Endodermal cell (in vitro differentiated cells): ENCODE measurements at regions not wholly inside any gene's neighbourhood (a gene's known extent, or its start where the extent isn't known, plus 50 kb on each side); places are given as distances from the start of the nearest gene placed in this dataset.

Source experiments
- DNase-seq: peaks from one replicate; pipeline ENCODE4 v3.0.0-alpha.2; 2017
- H3K27ac ChIP-seq: 2 replicates; pipeline ENCODE4 v1.5.1; 2013; ENCODE audit warnings: mild to moderate bottlenecking, low read depth, low read length, moderate library complexity
- H3K27me3 ChIP-seq: 2 replicates; pipeline ENCODE4 v1.6.1; 2013; ENCODE audit warnings: mild to moderate bottlenecking, low read length, moderate library complexity; ENCODE audit not compliant: insufficient read depth, control insufficient read depth, poor library complexity, severe bottlenecking
- H3K36me3 ChIP-seq: 2 replicates; pipeline ENCODE4 v1.7.0; 2013; ENCODE audit warnings: mild to moderate bottlenecking, low read length, moderate library complexity; ENCODE audit not compliant: control insufficient read depth, insufficient read depth
- H3K4me1 ChIP-seq: one replicate; pipeline ENCODE4 v1.7.0; 2013; ENCODE audit warnings: low read length; ENCODE audit not compliant: control insufficient read depth, insufficient read depth
- H3K4me3 ChIP-seq: 2 replicates; pipeline ENCODE4 v1.5.1; 2013; ENCODE audit warnings: mild to moderate bottlenecking, low read length, moderate library complexity
- H3K9ac ChIP-seq: 2 replicates; pipeline ENCODE4 v1.6.1; 2013; ENCODE audit warnings: mild to moderate bottlenecking, low read length, moderate library complexity; ENCODE audit not compliant: poor library complexity, severe bottlenecking; ENCODE audit errors: extremely low read depth
- H3K9me3 ChIP-seq: 2 replicates; pipeline ENCODE4 v1.6.1; 2013; ENCODE audit warnings: mild to moderate bottlenecking, low read length, moderate library complexity; ENCODE audit not compliant: control insufficient read depth
- H3K27ac Mint-ChIP-seq: 2 replicates; pipeline ENCODE4 v1.8.0; 2020; ENCODE audit warnings: mixed read lengths
- H3K27me3 Mint-ChIP-seq: 2 replicates; pipeline ENCODE4 v1.8.0; 2021; ENCODE audit warnings: mild to moderate bottlenecking, mixed read lengths; ENCODE audit not compliant: insufficient read depth
- H3K36me3 Mint-ChIP-seq: 2 replicates; pipeline ENCODE4 v1.8.0; 2020; ENCODE audit warnings: low read depth, mixed read lengths
- H3K4me1 Mint-ChIP-seq: 2 replicates; pipeline ENCODE4 v1.8.0; 2020; ENCODE audit warnings: mixed read lengths
- H3K4me3 Mint-ChIP-seq: 2 replicates; pipeline ENCODE4 v1.8.0; 2020; ENCODE audit warnings: mild to moderate bottlenecking, moderate library complexity, mixed read lengths
- H3K9me3 Mint-ChIP-seq: 2 replicates; pipeline ENCODE4 v1.8.0; 2020; ENCODE audit warnings: mild to moderate bottlenecking, mixed read lengths
- WGBS, 2 experiments: methylation state at CpG; one replicate each; pipeline versions ENCODE4 v1.1.5 to v1.1.7; 2013; ENCODE audit warnings: missing lambda C conversion rate in 2 of 2, mixed read lengths in 1 of 2; ENCODE audit not compliant: insufficient coverage in 1 of 2, insufficient read length in 1 of 2; 5-methylcytosine and 5-hydroxymethylcytosine counted together
- TF ChIP-seq, protein P1 (sequence below): fragments of 200-600 bp; sonication (generic); conservative IDR thresholded peaks from 2 replicates; pipeline ENCODE4 v1.5.0; 2021; ENCODE audit warnings: antibody characterized with exemption, mild to moderate bottlenecking

DNA sequence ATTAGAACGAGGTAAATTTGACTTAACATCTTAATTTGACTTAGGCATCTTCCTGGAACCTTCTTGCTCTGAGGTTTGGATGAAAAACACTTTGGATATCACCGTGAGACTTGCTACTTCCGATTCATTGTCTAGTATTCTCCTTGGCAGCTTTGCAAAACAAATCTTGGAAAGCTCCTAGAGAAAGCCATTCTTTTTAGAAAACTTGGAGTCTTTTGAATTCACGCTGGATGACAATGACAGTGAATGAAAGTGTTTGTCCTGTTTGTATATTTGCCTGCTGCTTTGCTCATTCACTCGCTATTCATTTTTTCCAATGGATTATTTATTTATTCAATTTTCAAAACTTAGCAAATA lies 222.1 kb upstream of the HMGA2 start:
- no peaks in the 10 kb centered on the region for H3K9me3 Mint-ChIP-seq
- no peak overlapping the region for H3K9ac ChIP-seq
- H3K4me3 ChIP-seq = no peak overlapping the region
- H3K9me3 ChIP-seq = peaks cover under 1% of the 10 kb centered on the region
- H3K27me3 Mint-ChIP-seq = peaks cover 6% of the 10 kb centered on the region
- peaks cover 36% of the 10 kb centered on the region for H3K4me1 Mint-ChIP-seq
- H3K36me3 ChIP-seq = no peaks in the 10 kb centered on the region
- H3K27ac Mint-ChIP-seq = no peak overlapping the region
- peaks cover 7% of the 10 kb centered on the region for H3K4me1 ChIP-seq
- H3K27me3 ChIP-seq = no peaks in the 10 kb centered on the region
- H3K4me3 Mint-ChIP-seq = peak overlapping the region; percentile 7
- WGBS, 2 experiments = 42 to 53% methylated on average over 4 of the region's 5 CpGs
- no peaks in the 10 kb centered on the region for H3K36me3 Mint-ChIP-seq
- no peak for DNase-seq
- H3K27ac ChIP-seq = no peak overlapping the region
- TF ChIP-seq, protein P1, sequence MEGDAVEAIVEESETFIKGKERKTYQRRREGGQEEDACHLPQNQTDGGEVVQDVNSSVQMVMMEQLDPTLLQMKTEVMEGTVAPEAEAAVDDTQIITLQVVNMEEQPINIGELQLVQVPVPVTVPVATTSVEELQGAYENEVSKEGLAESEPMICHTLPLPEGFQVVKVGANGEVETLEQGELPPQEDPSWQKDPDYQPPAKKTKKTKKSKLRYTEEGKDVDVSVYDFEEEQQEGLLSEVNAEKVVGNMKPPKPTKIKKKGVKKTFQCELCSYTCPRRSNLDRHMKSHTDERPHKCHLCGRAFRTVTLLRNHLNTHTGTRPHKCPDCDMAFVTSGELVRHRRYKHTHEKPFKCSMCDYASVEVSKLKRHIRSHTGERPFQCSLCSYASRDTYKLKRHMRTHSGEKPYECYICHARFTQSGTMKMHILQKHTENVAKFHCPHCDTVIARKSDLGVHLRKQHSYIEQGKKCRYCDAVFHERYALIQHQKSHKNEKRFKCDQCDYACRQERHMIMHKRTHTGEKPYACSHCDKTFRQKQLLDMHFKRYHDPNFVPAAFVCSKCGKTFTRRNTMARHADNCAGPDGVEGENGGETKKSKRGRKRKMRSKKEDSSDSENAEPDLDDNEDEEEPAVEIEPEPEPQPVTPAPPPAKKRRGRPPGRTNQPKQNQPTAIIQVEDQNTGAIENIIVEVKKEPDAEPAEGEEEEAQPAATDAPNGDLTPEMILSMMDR = no peak

DNA sequence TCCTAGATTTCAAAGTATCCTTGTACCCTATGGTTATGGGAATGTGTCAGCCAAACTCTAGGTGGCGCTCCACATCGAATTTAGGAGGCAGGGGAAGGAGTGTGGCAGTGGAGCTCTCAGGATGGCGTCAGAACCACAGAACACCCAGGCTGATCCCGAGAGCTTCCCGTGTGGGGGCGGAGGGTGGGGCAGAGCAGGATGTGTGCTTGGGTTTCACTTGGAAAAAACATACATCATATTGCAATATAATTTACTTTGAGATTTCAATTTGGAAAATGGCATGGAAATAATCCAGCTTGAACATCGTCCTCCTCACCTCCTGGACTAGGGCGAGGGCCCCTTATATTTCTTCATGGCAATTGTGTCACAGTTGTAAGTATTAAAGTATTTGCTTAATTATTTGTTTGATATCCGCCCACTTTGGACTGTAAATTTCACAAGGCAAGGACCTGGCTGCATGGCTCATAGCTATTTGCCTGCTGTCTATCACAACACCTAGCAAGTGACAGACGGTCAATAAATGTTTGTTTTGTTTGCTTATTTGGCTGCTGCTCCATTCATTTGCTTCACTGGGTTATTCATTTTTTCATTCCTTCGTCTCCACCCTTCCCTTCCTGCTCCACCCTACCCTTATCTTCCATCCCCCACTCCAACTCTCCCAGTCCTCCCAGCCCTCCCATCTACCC lies 221.5 kb upstream of the HMGA2 start:
- no peaks in the 10 kb centered on the region for H3K36me3 ChIP-seq
- DNase-seq = peak; percentile 93
- H3K4me1 ChIP-seq = peaks cover 5% of the 10 kb centered on the region
- Mint-ChIP-seq H3K4me3 (peak overlapping the region; percentile 7), H3K36me3 (no peaks in the 10 kb centered on the region), H3K4me1 (peaks cover 30% of the 10 kb centered on the region), H3K27me3 (peaks cover 11% of the 10 kb centered on the region), H3K9me3 (peaks cover 2% of the 10 kb centered on the region), H3K27ac (no peak overlapping the region)
- no peak overlapping the region for H3K4me3 ChIP-seq
- H3K27ac ChIP-seq = no peak overlapping the region
- H3K9ac ChIP-seq = no peak overlapping the region
- WGBS, 2 experiments = 42 to 55% methylated on average over 5 to 9 of the region's 11 CpGs
- TF ChIP-seq, protein P1 = peak; percentile 86
- H3K27me3 ChIP-seq = no peaks in the 10 kb centered on the region
- peaks cover 5% of the 10 kb centered on the region for H3K9me3 ChIP-seq

DNA sequence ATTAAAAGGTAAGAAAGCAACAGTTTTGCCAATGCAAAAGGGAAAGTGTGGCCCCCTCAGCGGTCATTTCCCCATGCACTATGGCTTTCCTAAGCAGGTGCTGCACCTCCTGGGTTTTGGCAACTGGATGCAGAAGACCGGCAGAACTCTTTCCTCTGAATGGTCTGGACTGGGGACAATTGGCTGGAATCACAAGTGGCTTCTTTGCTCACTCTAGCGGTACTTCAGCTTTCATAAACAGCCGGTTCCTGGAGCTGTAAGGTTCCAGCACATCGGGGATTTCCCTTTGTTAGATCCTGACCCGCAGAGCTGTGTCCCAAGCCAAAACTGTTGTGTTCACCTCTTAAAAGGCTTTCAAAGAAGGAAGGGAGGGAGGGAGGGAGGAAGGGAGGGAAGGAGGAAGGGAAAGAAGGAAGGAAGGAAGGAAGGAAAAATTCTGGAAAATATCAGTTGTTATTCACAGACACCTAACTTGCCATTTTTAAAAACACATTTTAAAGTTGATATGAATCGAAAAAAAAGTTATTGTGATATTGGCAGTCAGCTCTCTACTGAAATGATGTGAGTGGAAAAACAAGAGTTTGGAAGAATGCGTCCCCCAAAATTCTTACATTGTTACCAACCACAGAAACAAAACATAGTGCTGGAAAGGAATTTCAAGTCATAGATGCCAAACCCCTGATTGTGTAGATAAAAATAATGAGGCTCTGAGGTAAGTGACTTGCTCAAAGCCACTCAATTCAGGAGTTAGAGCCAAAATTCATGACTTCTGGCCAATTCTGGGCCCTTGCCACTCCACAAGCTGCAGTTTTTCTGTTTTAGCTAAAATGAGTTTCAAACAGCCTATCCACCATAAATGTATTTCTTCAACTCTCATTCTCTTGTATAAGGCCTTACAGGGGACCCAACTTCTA lies 220.6 kb upstream of the HMGA2 start:
- Histone ChIP-seq H3K4me1 (peaks cover 2% of the 10 kb centered on the region), H3K27ac (no peak overlapping the region), H3K9me3 (peaks cover 8% of the 10 kb centered on the region), H3K36me3 (no peaks in the 10 kb centered on the region), H3K4me3 (no peak overlapping the region), H3K27me3 (no peaks in the 10 kb centered on the region), H3K9ac (no peak overlapping the region)
- peak; percentile 64 for DNase-seq
- H3K36me3 Mint-ChIP-seq = no peaks in the 10 kb centered on the region
- TF ChIP-seq, protein P1 = no peak
- 44 to 69% methylated on average over 2 to 7 of the region's 8 CpGs for WGBS, 2 experiments
- peaks cover 16% of the 10 kb centered on the region for H3K27me3 Mint-ChIP-seq
- no peak overlapping the region for H3K27ac Mint-ChIP-seq
- H3K4me1 Mint-ChIP-seq = peaks cover 22% of the 10 kb centered on the region
- no peak overlapping the region for H3K4me3 Mint-ChIP-seq
- peaks cover 6% of the 10 kb centered on the region for H3K9me3 Mint-ChIP-seq
